Renal pelvis (tissue), 1 donor: ENCODE measurements at regions not wholly inside any gene's neighbourhood (a gene's known extent, or its start where the extent isn't known, plus 50 kb on each side); places are given as distances from the start of the nearest gene placed in this dataset.
"Not testable (repeated sequence)": the region's sequence is repeated elsewhere in the genome, so short reads cannot be mapped to it uniquely, and the experiment has no call there.

Source experiments
- DNase-seq: peaks from one replicate; pipeline ENCODE4 v3.0.0-alpha.2; 2013

DNA sequence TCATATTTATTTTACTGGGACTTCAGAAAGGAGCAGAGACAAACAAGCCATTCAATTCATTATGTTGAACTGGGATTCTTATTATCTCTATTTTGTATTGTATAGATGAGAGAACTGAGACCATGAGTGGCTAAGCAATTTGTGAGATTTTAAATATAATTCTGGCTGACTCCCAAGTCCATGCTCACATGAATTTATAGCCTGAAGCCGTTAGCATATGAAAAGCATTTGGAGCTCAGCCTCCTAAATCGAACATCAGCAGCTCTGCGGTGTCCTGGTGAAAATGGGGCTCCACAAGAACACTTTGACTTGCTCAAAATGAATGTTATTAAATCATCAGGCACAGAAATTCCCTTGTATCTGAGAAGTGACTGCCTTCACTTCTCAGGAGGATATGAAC lies 96.8 kb upstream of the DPT start:
- no peak for DNase-seq

DNA sequence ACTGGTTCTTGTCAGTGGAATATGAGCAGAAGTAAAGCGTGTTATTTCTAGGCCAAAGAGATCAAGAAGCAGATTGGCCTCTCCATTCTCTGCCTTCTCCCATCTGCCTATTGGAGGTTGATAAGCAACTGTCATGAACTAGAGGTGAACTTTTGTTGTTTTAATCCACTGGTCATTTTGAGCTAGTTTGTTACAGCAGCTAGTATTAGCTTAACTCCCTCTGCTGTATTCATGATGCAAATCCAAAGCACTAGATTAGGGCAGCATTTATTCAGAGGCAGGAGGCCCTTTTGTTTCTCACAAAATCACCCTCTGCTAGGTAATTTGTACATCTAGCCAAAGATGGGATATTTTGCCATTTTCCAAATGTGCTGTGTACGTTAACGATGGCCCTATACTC lies 97.3 kb upstream of the DPT start:
- no peak for DNase-seq

DNA sequence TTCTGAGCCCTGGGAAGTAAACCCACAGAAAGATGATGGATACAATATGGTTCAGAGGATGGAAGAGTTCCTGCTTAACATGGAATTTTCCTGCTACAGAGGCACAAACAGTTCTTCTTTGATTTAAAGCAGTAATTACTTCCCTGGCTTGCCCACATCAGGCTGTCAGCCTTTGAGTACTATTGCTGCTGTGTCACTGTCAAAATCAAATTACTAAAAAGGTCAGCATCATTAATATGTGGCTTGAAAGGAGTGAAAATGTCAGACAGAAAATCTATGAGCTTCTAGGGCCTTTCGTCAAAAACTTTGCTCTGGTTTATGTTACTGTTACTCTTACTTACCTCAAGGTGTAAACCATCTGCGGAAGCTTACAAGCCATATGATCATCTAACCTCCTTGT lies 98.6 kb upstream of the DPT start:
- DNase-seq: no peak

DNA sequence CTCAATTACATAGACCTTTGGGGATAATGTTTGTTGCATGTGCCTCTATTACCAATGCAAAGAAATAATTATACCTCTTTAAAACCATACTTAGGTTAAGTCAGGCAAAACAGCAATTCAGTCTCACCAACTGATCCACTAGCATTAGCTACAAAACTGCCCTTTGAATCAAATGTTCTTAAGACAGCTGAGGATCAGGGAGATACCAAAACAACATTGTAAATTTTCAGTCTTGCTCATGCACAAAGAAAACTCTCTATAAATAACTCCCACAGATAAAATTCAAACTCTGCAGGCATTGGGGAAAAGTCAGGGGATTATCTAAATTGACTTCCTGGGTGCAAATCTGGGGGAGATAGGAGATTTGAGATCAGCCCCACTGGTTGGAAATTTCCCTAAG lies 100.9 kb upstream of the DPT start:
- DNase-seq: no peak

DNA sequence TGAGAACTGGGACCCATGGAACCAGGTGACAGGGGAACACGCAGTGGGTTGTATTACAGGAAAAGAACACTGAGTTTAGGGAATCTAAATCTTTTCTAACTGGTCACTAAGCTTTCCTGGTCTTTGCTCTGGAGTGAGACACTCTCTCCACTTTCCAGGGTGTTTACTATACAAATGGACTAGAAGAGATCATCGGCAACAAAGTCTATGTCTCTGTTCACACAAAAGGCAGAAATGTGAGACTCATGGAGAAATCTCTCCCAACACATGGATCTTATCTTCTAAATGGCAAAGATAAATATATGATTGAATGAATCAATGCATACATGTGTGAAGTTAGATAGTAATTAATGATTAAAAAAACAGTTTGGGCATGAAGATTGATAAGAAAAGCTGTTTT lies 101.6 kb upstream of the DPT start:
- no peak for DNase-seq

DNA sequence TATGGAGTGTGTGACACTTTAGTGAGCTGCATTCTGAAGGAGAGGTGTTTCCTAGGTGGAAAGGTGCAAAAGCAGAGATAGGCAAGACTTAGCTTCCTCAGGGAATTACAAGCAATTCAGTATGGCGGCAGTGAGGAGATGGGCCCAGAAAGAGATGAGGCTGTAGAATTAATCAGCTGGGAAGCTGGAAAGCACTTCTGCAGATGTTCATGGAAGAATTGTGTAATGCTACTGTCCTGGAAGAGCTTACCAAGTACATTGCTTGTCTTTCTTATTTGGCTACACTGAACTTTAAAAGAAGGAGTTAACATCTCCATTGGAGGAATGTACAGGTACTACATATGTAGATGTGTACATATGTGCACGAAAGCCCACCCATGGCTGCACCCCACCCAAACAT lies 103.7 kb upstream of the DPT start:
- DNase-seq: no peak

DNA sequence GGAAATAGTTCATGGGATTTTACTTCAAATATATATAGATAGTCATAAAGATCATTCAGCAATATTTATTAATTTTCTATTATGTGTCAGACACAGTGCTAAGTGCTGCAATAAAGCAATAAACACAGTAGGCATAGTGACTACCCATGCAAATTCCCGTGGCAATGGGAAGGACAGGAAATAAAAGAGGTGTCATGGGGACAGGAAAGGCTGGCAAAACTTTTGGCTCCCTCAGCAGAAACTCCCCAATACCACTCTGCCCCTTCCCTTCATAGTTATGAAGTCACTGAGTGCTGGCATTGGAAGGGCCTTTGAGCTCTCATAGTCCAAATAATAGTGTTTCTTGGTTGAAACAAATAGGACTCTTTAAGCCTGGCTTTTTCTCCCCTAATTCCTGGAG lies 104.4 kb upstream of the DPT start:
- no peak for DNase-seq

DNA sequence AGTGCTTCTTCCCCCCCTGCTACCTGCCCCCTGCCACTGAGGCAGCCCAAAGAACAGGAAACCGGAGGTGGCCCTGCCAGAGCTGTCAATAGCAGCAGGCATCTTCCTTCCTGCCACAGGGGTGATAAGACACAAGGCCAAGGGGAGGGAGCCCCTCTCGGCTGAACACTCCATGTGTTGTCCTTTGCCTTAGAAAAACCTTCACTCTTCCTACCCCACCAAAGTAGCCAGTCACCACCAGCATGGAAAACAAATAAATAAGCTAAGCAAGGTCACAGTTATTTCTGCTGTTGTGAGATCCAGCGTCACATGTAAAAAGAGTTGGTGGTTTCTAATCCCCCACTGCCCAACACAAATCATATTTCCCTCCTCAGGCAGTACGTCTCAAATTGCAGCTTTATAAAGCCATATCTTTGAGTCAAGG lies 104.8 kb upstream of the DPT start:
- DNase-seq: no peak

DNA sequence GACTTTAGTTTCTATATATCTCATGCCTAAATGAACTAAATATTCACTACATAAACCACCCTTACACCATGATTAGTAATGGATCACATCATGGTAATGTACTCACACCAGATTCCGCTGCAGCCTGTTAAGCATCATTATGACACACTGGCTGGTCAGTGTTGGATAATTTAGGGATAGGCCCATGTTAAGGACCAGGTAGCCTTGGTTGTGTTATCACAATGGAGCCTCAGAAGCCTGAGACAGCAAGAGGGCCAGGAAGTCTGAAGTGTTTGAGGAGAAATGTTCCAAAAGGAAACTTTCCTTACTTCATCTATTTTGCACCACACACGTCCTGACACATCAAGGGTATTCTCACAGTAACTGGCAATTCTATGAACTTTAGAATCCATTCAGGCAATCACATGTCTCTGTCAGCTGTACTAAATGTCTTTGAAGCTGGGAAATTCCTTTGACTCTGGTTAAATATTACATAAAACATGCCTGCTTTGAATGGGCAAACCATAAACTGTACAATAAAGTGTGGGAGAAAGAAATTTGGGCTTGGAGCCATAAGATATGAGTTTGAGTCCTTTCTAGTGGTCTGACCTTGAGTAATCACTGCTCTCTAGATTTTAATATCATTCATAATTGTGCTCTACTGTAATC lies 105.3 kb upstream of the DPT start:
- DNase-seq: peak; percentile 44

DNA sequence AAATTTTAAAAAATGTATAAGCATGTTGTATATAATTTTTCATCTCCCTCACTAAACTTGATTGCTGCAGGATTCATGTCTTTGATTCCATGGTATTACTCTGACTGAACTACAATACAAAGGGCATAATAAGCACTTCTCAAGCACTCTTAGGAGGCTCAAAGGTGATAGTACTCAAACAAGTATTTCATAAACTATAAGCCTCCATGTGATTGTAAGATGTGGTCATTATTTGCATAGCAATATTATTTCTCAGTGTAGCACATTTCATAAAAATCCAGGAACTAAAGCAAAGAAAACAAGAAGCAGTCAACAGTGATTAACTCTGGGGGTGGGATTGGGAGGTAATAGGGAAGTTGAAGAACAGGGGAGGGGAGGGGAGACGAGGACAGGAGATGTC lies 106.2 kb upstream of the DPT start:
- no peak for DNase-seq

DNA sequence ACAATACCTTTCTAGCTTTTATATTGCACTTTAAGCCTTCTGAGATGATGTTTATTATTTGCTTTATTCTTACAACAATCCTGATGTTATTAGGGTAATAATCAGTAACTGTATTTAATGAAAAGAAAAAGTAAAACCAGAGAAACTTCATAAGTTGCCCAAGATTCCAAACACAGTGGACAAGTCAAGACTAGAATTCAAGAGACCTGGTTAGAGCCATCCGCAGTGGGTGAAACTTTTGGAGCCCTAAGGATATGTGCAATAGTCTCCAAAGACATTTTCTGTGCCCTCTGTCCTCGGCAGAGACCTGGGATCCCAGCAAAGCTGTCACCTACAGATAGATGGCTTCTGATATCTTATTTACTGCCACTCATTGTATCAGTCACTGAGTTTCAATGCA lies 106.8 kb upstream of the DPT start:
- no peak for DNase-seq

DNA sequence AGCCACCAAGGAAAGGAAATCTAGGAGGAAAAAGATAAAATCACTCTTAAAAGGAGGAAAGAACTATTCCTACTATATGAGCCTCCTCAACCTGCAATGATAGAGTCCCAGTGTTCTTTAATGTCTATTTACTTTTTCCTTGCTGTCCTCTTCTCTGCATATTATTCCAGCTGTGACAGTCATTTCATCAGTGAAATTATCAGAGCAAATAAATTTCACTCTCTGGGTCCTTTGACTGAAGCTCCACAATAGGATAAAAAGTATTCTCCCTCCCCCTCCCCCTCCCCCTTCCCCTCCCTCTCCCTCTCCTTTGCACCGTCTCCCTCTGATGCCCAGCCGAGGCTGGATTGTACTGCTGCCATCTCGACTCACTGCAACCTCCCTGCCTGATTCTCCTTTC lies 107.5 kb upstream of the DPT start:
- no peak for DNase-seq

DNA sequence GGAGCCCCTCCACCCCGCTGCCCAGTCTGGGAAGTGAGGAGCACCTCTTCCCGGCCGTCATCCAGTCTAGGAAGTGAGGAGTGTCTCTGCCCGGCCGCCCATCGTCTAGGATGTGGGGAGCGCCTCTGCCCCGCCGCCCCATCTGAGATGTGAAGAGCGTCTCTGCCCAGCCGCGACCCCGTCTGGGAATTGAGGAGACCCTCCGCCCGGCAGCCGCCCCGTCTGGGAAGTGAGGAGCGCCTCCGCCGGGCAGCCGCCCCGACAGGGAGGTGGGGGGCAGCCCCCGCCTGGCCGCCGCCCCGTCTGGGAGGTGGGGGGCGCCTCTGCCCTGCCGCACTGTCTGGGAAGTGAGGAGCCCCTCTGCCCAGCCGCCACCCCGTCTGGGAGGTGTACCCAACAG lies 108.2 kb upstream of the DPT start:
- not testable (repeated sequence) for DNase-seq

DNA sequence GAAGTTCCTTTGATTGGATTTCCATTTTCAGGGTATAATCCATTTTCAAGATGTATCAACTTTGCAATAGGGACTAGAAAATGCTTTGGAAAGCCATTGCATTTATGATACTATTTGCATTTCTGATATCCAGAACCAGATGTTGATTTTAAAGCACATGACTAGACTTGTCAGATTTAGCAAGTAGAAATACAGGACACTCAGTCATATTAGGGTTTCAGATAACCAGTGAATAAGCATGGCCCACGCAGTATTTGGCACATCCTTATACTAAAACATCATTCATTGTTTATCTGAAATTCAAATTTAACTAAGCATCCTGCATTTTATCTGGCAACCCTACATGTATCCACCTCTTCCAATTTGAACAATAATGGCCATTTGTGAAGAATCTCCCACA lies 113.3 kb upstream of the DPT start:
- no peak for DNase-seq

DNA sequence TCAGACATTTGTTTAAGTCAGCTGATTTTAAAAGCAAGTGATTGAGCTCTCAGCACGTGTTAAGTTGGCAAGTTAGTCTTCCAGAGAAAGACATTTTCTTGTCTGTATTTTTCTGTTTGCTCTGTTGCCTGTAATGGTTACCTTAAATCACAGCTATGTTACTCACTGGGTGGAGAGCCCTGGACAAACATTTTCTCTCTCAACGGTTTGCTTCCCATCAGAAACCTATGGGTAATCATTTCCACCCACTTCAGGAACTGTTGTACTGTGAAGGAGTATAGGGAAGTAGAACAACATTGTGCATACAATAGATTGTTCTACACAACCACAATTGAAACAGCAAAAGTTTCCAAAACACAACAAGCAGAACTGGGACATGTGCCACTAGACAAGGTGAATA lies 113.9 kb upstream of the DPT start:
- no peak for DNase-seq

DNA sequence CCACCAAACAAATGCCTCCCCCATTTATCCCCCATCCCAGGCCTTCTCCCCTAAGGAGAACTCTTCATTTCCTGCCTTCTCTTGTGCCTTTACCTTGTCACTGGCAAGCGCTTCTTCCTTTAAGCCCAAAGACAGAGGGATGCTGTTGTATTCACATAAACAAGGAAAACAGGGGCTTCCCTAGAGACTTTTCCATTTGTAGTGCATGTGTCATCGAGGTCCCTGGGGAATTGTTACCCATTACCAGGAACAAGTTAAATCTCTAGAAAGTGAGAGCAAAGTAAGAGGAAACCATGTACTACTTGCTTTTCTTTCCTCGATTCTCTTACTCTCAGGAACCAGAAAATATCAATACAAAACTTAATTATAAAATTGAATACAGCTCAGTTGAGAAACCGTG lies 114.4 kb upstream of the DPT start:
- no peak for DNase-seq

DNA sequence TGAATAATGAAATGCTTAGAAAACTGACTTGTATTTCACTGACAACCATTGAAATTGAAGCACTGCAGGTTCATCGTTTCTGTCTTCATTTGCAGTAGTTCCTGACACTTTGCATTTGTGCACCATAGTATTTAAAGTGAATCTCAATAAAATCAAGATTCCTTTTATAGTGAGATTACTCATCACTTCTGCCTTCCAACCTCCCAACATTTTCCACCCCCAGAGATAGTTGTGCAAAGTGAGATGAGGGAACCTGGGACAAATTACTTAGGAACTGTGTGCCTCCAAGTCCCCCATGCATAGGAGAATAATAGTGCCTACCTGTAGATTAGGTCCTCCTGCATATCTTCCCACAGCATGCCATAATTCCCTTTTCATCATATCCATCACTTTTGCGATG lies 114.9 kb upstream of the DPT start:
- no peak for DNase-seq

DNA sequence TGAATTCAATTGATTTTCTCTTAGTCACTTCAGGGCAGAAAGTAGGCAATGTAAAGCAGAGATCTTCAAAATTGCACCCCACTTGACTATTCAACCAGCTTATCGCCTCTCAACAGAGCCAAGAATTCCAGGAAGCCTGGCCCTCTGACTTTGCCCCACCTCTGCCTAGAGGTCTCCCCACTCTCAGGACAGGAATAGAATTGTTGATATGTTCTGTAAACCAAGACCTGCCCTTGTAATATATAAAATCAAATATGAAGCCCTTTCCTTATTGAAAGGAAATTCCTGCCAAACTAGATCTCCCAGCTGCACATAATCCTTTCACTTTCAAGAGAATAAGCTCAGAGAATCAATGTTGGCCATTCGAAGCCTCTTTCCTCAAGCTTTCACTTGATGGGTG lies 116.1 kb upstream of the DPT start:
- no peak for DNase-seq

DNA sequence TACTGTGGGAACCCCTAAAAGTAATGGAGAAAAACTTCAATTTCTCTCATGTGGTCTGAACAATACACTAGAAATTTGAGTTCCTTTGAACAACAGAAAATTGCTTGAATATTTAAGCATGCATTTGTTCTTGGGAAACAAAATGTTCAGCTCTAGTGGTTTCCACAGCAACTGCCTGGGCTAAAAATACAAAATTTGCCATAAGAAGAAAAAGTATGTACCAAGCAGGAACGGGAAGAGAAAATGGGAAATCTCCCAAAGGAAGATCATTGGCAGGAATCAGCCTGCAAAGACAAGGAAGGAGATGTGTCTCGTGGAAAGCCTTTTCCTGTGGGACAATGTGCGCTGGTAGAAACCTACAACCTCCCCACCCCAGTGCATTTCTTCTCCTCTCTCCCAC lies 119.0 kb upstream of the DPT start:
- DNase-seq: no peak

DNA sequence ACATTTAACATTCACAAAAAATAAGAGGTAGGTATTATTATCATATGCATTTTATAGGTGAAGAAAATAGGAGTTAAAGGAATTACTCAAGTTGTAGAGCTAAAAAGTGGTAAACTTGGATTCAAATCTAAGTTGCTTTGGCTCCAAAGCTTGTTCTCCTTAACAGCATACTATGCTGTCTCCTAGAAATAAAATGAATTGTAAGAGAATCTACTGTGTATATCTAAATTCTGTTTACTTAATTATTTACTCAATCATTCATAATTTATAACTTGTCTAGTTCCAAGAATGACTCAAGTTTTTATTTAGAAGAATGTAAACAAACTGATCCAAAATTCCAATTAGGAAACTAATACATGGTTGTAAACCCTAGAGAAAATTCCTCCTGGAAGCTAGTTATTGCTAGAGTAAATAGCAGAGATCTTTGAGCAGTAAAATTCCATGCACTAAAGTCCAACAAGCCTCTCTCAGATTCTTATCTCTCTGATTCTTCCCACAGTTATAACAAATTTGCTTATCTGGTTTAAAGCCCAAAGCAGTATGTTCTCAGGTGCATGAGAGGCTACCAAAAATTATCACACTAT lies 132.5 kb upstream of the DPT start:
- no peak for DNase-seq

DNA sequence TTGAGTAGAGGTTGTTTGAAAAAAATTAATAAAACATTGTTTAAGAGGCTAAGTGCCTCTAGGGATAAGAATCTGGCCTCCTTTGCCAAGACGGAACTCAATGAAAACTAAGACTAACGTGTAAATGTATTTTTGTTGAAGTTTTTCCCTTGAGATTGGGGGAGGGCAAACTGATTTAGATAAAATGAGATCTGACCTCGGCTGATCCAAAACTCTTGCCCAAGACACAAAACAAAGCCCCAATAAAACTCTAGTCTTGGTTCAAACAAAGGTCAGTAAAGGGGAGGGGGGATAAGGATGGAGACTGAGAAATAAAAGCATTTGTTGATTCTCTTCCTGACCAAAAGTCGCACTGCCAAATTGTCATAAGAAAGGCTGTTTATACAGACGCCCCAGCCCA lies 134.8 kb upstream of the DPT start:
- peak; percentile 30 for DNase-seq

DNA sequence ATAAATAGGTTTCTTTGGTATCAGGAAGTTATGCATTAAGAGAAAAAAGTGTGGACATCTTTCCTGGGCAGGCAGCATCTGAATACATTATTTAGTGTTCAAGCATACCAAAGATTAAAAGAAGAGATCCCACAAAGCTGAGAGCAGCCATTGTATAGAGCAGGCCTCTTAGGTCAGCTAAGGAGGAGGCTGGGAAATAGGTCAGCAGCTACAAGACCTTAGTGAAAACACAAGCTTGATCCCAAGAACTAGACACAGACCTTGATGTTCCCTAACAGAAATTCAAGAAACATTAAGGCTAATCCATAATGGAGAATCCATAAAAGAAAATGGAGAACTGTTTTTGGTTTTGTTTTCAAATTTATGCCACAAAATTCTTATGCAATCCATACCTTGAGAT lies 135.3 kb upstream of the DPT start:
- DNase-seq: no peak

DNA sequence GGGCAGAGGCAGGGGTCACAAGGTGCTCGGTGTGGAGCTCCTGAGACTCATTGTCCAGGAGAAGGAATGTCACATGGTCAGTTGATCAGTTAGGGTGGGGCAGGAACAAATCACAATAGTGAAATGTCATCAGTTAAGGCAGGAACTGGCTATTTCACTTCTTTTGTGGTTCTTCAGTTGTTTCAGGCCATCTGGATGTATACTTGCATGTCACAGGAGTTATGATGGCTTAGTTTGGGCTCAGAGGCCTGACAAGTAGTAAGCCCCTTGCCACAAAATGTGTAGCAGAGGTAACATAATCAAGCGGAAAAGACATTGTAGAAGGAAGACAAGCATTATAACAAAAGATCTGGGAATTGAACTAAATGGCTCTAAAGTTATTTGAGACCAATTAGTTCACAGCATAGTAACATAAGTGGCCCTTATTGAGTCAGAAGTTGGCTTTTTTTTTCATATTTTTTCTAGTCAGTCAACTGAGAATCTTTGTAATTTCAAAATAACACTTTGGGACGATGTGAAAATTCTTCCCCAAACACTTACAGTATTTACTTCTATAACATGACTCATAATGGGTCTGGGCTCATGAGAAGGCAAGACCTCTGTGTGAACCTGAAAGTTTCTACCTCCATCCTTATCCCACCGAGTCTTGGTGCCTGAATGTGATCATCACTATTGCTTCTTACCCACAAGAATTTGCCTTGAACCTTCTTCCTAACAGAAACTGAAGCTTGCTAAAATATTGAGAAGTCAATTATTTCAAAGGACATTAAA lies 137.0 kb upstream of the DPT start:
- DNase-seq: no peak
